GM12864 (cell line): ENCODE measurements at regions not wholly inside any gene's neighbourhood (a gene's known extent, or its start where the extent isn't known, plus 50 kb on each side); places are given as distances from the start of the nearest gene placed in this dataset.

ENCODE experiments used
- DNase-seq: peaks from one replicate; pipeline ENCODE4 v3.0.0-alpha.2; 2011; ENCODE audit warnings: low read depth
- H3K4me3 ChIP-seq: 2 replicates; pipeline ENCODE4 v1.5.1; 2011; ENCODE audit warnings: mild to moderate bottlenecking, low read depth, low read length, control low read depth
- CTCF ChIP-seq: IDR thresholded peaks from 2 replicates; pipeline ENCODE4 v1.5.1; 2011; ENCODE audit warnings: low read depth, mild to moderate bottlenecking, moderate library complexity, low read length, control low read depth, inconsistent platforms; ENCODE audit errors: missing control alignments

- no peak for TF ChIP-seq CTCF
- no peak for DNase-seq
- no peak overlapping the region for H3K4me3 ChIP-seq
These were observed 401.7 kb downstream of the IRS2 start for GRCh38 chr13:109384491-109385241.

- DNase-seq, result no peak
These were observed 402.7 kb downstream of the IRS2 start for GRCh38 chr13:109383683-109384082.

GRCh38 chr13:109381546-109382180, 404.7 kb downstream of the IRS2 start:
- TF ChIP-seq CTCF, result no peak
- DNase-seq, result no peak
- no peak overlapping the region for H3K4me3 ChIP-seq

More at GRCh38 chr13:109383683-109384082, 402.7 kb downstream of the IRS2 start:
- no peak overlapping the region for H3K4me3 ChIP-seq
- TF ChIP-seq CTCF, result no peak

GRCh38 chr13:109380457-109380856, 405.9 kb downstream of the IRS2 start:
- no peak for DNase-seq
- TF ChIP-seq CTCF, result no peak
- H3K4me3 ChIP-seq, result no peak overlapping the region

- DNase-seq, result no peak
- no peak for TF ChIP-seq CTCF
These were observed 406.5 kb downstream of the IRS2 start for GRCh38 chr13:109379930-109380329.

GRCh38 chr13:109376936-109377335, 409.4 kb downstream of the IRS2 start:
- no peak for TF ChIP-seq CTCF
- H3K4me3 ChIP-seq, result no peak overlapping the region
- DNase-seq, result no peak

More at GRCh38 chr13:109379930-109380329, 406.5 kb downstream of the IRS2 start:
- no peak overlapping the region for H3K4me3 ChIP-seq
